PC-3 (cell line): ENCODE measurements at regions not wholly inside any gene's neighbourhood (a gene's known extent, or its start where the extent isn't known, plus 50 kb on each side); places are given as distances from the start of the nearest gene placed in this dataset.

ENCODE experiments used
- EZH2 ChIP-seq: fragments of 300-600 bp; sonication (generic); IDR thresholded peaks from one replicate; pipeline ENCODE4 v1.6.1; 2017; ENCODE audit warnings: antibody characterized with exemption, mild to moderate bottlenecking, low read length; ENCODE audit not compliant: unreplicated experiment
- EZH2phosphoT487 ChIP-seq: fragments of 300-600 bp; sonication (generic); IDR thresholded peaks from 2 replicates; pipeline ENCODE4 v1.6.1; 2018; ENCODE audit warnings: mild to moderate bottlenecking, antibody characterized with exemption, low read length, borderline replicate concordance
- TF ChIP-seq, protein P1 (sequence below): fragments of 300-600 bp; sonication (generic); conservative IDR thresholded peaks from 2 replicates; pipeline ENCODE4 v1.5.1; 2017; ENCODE audit warnings: antibody characterized with exemption, low read depth, mild to moderate bottlenecking, low read length

DNA sequence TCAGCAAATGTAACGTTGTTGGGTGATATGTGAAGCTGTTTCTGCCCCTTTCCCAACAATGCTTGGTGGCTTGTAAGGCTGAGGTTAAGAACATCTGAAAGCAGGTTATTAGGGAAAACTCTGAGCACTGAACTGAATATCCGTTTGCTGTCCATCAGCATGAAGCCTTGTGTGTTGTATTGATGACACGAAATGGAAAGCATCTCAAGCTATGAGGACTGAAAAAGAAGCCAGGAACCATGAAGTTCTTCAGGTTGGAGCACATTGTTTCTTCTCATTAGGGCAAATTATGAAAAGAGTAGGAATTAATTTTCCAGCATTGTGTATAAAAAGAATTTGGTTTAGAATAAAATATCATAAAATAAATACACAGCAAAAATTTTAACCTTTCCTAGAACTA lies 106.8 kb downstream of the IZUMO3 start:
- TF ChIP-seq, protein P1, sequence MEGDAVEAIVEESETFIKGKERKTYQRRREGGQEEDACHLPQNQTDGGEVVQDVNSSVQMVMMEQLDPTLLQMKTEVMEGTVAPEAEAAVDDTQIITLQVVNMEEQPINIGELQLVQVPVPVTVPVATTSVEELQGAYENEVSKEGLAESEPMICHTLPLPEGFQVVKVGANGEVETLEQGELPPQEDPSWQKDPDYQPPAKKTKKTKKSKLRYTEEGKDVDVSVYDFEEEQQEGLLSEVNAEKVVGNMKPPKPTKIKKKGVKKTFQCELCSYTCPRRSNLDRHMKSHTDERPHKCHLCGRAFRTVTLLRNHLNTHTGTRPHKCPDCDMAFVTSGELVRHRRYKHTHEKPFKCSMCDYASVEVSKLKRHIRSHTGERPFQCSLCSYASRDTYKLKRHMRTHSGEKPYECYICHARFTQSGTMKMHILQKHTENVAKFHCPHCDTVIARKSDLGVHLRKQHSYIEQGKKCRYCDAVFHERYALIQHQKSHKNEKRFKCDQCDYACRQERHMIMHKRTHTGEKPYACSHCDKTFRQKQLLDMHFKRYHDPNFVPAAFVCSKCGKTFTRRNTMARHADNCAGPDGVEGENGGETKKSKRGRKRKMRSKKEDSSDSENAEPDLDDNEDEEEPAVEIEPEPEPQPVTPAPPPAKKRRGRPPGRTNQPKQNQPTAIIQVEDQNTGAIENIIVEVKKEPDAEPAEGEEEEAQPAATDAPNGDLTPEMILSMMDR = no peak
- no peak for TF ChIP-seq EZH2
- no peak for TF ChIP-seq EZH2phosphoT487
